NOMO-1 treated with DMSO at 0.1 percent for 48 hours (cell line): ENCODE measurements at regions not wholly inside any gene's neighbourhood (a gene's known extent, or its start where the extent isn't known, plus 50 kb on each side); places are given as distances from the start of the nearest gene placed in this dataset.

Experiments
- DNase-seq: peaks from one replicate; lab custom pipeline; 2025; ENCODE audit not compliant: unreplicated experiment; lab: John Stamatoyannopoulos, UW

DNA sequence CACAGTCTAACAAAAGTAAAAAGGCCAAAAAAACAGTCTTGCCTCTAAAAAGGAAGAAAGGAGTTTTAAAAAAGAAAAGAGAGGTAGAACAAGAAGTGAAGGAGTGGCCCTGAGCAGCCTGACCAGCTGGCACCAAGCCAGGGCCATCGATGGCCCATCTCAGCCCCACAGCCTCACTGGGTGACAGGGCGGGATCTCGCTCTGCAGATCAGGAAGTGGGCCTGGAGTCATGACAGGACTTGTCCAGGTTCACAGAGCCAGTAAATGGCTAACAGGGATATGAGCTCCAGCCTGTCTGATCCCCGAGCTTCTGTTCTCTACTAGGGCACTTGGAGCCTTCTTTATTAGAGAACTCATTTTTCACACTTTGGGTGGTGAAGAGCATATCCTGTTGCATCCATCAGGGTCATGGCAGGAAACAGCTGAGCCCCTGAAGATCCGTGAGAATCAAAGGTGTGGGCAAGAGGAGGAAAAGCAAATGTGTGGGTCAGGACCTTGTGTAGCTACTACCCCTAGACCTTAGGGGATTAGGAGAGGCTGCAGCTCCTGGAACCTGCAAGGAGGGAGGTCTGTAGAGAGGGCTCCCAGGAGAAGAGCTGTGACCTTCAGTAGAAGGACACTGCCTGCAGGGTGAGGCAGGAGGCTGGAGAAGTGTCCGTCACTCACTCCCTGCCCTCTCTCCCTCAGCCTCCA, 299.0 kb upstream of the MSX2 start:
- no peak for DNase-seq

DNA sequence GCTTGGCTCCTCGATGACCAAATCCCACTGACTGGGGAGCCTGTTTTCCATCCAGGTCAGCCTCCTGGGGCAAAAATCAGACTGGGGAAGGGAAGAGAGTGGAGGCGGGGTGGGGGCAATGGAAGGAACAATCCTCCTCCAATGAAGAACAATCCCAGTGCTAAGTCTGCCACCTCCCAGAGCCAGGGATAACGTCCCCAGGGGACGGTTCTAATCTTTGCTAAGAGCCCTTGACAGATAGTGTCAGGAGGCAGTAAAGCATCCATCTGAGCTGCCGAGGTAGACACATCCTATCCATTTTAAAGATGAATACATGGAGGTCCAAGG, 298.5 kb upstream of the MSX2 start:
- no peak for DNase-seq

DNA sequence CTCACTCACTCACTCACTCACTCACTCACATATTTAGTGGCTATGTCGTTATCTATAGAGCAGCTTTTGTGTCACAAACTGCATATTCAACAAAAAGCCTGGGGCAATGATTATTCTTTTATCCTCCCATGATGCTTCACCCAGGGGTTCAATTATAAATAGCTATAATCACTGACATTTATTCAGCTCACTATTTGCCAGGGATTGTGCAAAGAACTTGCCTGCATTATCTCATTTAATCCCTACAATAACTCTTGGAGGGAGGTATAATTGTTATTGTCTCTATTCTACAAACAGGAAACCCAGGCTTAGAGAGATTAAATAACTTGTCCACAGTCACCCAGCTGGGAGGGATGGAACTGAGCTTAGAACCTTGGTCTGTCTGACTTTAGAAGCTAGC, 298.0 kb upstream of the MSX2 start:
- no peak for DNase-seq

GRCh38 chr5:174426851-174427250, 297.5 kb upstream of the MSX2 start:
- no peak for DNase-seq

DNA sequence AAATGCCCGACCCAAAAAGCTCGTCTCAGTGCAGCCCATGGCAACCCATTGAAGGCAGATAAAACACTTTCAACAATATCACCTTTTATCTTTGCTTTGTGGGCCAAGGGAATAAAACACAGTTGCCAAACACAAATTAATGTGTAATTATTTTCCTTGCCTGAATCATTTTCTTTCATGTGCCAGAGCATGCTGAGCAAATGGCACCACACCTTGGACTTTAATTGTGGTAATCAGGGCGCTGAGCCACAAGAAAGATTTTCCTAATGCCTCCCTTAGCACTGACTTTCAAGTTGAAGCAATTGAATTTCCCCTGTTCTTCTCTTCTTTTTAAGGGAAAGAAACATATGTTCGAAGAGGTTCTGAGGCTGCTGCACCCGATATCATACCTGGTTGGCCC, 297.1 kb upstream of the MSX2 start:
- no peak for DNase-seq

- DNase-seq, result no peak
Observed at GRCh38 chr5:174428895-174429294, 295.5 kb upstream of the MSX2 start.

DNA sequence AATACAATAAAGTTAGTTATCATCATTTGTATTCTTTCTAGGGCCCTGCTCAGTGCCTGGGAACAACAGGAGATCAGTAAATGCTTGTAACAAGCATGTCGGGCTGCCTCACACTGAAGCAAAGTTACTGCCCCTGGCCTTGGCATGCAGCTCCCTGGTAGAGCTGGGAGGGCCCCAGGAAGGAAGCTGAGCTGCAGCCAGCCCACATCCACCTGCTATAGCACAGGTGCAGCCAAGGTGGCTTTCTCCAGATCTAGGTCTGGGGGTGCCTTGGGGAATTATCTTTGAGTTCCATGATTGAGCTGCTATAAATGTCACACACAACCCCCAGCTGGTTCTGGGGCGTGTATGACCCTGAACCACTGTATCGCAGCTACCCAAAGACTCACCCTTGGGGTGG, 293.4 kb upstream of the MSX2 start:
- no peak for DNase-seq

GRCh38 chr5:174431504-174431903, 292.9 kb upstream of the MSX2 start:
- no peak for DNase-seq

GRCh38 chr5:174433098-174433497, 291.3 kb upstream of the MSX2 start:
- DNase-seq, result no peak

- no peak for DNase-seq
Observed at GRCh38 chr5:174436750-174437149, 287.6 kb upstream of the MSX2 start.

DNA sequence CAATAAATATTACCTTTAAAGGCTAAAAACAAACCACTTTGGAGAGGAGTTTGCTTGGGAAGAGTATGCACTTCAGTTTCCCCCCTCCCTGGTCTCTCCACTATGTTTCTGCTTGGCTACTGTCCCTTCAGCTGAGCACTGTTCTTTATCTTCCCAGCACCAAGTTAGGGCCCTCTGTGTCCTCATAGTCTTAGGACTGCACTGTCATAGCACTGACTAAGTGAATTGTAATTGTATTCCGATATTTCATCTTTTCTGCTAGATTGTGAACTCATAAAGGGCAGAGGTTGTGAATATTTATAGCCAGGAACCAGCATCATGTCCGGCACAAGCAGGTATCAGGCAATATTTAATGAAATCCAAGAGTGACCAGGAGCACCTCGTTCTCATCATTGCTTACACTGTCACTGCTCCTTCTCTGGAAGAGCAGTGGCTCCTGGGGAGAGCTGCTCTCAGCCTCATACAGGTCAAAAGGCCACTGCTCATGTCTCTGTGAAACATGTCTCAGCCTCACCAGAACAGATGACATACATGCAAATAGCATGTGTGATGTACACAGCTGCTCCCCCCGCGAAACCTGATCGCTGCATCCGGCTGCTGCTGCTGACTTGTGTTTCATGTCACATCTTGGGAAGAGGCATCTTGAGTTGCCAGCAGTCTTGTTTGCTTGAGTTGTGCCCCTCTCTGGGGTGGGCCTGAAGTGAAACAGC, 279.7 kb upstream of the MSX2 start:
- DNase-seq, result no peak

DNA sequence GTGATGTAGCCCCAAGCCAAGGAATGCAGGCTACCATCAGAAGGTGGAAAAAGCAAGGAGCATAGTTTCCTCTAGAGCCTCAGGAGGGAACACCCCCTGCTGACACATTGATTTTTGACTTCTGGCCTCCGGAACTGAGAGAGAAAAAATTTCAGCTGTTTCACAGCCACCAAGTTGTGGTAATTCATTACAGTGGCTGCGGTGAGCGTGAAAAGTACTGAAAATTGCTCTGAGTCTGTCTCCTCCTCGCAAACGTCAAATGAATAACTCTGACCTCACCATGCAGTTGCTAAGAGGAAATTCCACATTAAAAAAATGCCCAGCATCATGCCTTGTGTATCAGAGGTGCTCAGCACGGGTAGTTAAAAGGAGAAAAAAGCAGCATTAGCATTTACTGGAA, 277.9 kb upstream of the MSX2 start:
- DNase-seq, result no peak

DNA sequence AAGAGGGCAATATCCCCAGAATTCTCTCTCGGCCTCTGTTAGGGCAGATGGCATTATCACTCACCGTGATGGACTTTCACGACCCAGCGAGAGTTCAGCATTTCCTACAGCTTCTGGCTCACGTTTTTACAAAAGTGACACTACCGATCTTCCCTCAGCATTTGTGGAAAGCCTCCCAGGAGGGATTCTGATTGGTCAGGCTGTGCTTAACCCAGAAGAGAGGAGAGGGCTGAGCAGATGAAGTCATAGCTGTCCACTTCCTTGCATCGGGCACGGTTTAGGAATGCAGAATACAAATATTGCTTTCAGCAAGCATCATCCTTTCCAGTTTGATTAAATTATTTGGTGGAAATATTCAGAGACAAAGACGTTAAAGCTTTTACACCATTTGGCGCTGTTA, 277.4 kb upstream of the MSX2 start:
- DNase-seq, result no peak

DNA sequence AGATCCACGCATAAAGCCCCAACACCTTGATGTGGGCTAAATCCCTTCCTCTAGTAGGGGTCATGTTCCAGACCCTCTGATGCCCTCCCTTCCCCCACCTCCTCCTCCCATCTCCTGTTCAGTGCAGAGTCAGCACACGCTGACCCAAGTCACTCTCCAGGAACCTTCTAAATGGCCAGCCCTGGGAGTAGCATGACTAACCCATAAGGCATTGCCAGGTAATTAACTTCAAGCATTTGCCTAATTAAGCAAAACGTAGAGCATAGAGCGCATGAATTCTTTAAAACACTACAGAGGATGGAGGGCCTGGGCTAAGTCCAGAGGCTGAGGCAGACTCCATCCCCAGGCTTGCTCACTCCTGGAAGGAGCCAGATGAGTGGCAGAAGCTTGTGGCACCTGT, 276.3 kb upstream of the MSX2 start:
- no peak for DNase-seq

- DNase-seq, result no peak
Observed at GRCh38 chr5:174448662-174449061, 275.7 kb upstream of the MSX2 start.

DNA sequence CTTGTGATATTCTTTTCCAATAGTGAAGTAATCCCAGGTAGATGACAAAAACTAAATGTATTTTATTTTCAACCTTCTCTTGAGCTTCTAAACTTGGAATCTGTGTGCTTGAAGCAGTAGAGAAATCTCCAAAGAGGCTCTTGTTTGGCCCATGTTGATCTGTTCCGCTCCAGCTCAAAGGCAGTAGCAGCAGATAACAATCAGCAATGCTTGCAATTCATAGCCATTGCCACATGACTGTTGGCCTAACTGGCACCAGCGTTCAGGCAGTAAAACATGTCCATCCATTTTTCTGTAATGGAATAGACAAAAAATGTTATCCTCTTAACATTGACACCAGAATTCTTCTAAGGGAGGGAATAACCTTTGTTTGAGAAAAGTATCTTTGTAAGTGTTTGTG, 270.7 kb upstream of the MSX2 start:
- no peak for DNase-seq

DNA sequence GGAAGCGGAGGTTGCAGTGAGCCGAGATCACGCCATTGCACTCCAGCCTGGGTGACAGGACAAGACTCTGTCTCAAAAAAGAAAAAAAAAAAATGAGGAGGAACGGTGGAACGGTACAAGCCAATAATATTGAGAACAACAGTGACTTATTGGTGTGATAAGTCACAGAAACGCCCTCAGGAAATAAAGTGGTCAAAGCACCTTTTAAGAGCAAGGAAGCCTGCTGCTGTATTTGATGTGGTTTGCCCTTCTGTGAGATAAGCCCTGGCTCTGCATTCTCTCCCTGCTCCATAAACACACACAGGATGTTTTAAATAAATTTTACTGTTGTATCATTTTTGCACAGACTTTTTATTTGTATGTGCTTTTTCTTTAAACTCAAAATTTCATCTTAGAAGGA, 269.9 kb upstream of the MSX2 start:
- no peak for DNase-seq

- no peak for DNase-seq
Observed at GRCh38 chr5:174454890-174455289, 269.5 kb upstream of the MSX2 start.

GRCh38 chr5:174455301-174455700, 269.1 kb upstream of the MSX2 start:
- no peak for DNase-seq

GRCh38 chr5:174457141-174457678, 267.2 kb upstream of the MSX2 start:
- no peak for DNase-seq

- DNase-seq, result no peak
Observed at GRCh38 chr5:174459071-174459702, 265.2 kb upstream of the MSX2 start.

DNA sequence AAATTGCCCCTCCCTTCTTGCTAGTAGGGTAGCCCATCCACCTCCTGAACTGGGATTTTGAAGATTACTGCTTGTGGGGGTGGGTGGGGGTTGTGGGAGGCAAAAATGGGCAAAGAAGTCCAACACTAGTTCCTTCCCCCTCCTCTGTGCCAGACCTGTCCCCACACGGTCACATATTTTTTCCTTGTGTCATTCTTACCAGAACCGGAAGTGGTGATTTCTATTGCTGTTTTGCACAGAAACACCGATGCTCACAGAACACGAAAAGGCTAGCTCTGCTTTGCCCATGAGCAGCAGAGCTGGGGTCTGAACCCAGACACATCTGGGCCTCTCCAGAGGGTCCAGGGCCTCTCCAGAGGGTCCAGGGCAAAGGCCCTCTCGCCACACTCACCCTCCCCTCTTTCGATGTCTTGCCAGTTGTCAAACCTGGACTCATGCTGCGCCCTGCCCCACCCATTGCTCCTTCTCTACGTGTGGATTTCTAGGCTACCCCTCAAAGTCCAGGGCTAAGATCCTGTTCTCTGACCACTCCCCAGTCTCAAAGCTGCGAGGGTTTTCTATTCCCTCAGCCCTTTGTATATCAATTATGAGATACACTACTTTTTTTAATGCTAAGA, 264.4 kb upstream of the MSX2 start:
- peak; percentile 12 for DNase-seq
